ENCODE measurements at regions not wholly inside any gene's neighbourhood (a gene's known extent, or its start where the extent isn't known, plus 50 kb on each side); places are given as distances from the start of the nearest gene placed in this dataset.

- no peak for TF ChIP-seq CTCF (IDR thresholded peaks at IDR 0.05)
- H3K27me3 ChIP-seq: peaks cover 4% of the 10 kb centered on the region
- ATAC-seq (no peak), DNase-seq (no peak)
- intact Hi-C loops (cut with DNase I): no loop called here
- no peaks in the 10 kb centered on the region for H3K36me3 ChIP-seq
- no peak overlapping the region for H3K4me3 ChIP-seq
- no peak overlapping the region for H3K27ac ChIP-seq
- H3K4me1 ChIP-seq: no peaks in the 10 kb centered on the region
- no peaks in the 10 kb centered on the region for H3K9me3 ChIP-seq
These were observed 192.2 kb upstream of the LRFN2 start for GRCh38 chr6:40779409-40779808.

- Histone ChIP-seq H3K9me3 (no peaks in the 10 kb centered on the region), H3K4me1 (no peaks in the 10 kb centered on the region), H3K27me3 (peaks cover 4% of the 10 kb centered on the region), H3K4me3 (no peak overlapping the region), H3K36me3 (no peaks in the 10 kb centered on the region), H3K27ac (no peak overlapping the region)
- no peak for ATAC-seq
- TF ChIP-seq CTCF (IDR thresholded peaks at IDR 0.05): no peak
- intact Hi-C loops (cut with DNase I): no loop called here
- no peak for DNase-seq
These were observed 191.8 kb upstream of the LRFN2 start for GRCh38 chr6:40778918-40779317.

DNA sequence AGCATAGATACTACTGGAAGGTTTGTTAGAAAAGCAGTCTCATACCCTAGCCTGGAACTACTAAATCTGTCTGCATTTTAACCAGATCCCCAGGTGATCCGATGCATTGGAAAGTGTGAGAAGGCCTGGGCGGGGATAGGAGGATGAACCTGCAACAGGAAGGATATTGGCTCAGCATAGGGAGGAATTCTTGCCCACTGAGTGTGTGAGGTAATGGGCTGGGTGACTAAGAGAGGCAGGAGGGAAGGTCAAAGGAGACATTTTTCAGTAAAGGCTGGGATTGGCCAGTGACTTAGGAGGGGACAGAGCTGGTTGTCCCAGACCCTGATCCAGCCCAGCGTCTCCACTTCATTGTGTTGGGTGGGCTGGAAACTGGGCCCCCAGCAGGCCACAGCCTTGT, 191.0 kb upstream of the LRFN2 start:
- no peak overlapping the region for H3K4me3 ChIP-seq
- no peaks in the 10 kb centered on the region for H3K36me3 ChIP-seq
- intact Hi-C loops (cut with DNase I): no loop called here
- no peaks in the 10 kb centered on the region for H3K4me1 ChIP-seq
- H3K27ac ChIP-seq: no peak overlapping the region
- H3K9me3 ChIP-seq: no peaks in the 10 kb centered on the region
- H3K27me3 ChIP-seq: peaks cover 4% of the 10 kb centered on the region
- TF ChIP-seq CTCF (IDR thresholded peaks at IDR 0.05): no peak
- DNase-seq (no peak), ATAC-seq (no peak)

DNA sequence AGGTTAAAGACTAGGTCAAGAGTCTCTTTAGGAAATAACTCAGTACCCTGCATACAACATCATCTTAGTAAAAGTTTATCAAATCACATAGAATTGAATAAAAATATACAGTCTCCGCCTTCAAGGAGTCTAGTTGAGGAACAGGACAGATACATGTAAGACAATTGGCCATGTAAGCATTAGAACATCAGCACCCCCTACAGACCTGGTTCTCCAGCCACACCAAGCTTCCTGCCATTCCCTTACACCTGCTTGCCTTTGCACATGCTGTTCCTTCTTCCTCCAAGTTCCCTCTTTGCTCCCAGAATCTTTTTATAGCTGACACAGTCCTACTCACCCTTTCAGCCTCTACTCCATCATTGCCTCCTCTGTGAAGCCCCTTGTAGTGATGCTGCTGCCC, 187.8 kb upstream of the LRFN2 start:
- DNase-seq (no peak), ATAC-seq (no peak)
- TF ChIP-seq CTCF (IDR thresholded peaks at IDR 0.05): no peak
- Histone ChIP-seq H3K4me1 (no peaks in the 10 kb centered on the region), H3K27me3 (peaks cover 4% of the 10 kb centered on the region), H3K36me3 (no peaks in the 10 kb centered on the region), H3K27ac (no peak overlapping the region), H3K4me3 (no peak overlapping the region), H3K9me3 (no peaks in the 10 kb centered on the region)
- intact Hi-C loops (cut with DNase I): no loop called here

GRCh38 chr6:40770794-40771193, 183.6 kb upstream of the LRFN2 start:
- Histone ChIP-seq H3K27me3 (no peaks in the 10 kb centered on the region), H3K27ac (no peak overlapping the region), H3K36me3 (no peaks in the 10 kb centered on the region), H3K9me3 (no peaks in the 10 kb centered on the region), H3K4me3 (no peak overlapping the region), H3K4me1 (no peaks in the 10 kb centered on the region)
- TF ChIP-seq CTCF (IDR thresholded peaks at IDR 0.05): no peak
- ATAC-seq: no peak
- intact Hi-C loops (cut with DNase I): no loop called here
- DNase-seq: no peak

DNA sequence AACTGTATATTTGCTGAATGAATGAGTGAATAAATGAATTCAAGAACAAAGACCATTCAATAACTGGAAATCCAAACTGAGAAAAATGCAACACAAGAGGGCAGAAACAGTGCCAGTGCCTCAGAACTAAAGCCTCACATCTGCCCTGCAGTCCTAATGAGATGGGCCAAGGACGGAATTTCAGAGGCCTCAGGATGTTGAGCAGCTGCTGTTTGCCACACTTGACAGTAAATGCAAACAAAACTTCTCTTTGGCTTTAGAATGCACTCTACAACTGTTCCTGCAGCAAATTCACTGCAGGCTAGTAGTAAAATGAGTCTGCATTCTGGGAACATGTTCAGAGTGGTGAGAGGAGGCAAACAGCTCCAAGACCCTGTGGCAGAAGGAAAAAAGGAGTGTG, 177.6 kb upstream of the LRFN2 start:
- no peak overlapping the region for H3K27ac ChIP-seq
- no peaks in the 10 kb centered on the region for H3K4me1 ChIP-seq
- H3K36me3 ChIP-seq: no peaks in the 10 kb centered on the region
- DNase-seq (no peak), ATAC-seq (no peak)
- H3K4me3 ChIP-seq: no peak overlapping the region
- TF ChIP-seq CTCF (IDR thresholded peaks at IDR 0.05): no peak
- no peaks in the 10 kb centered on the region for H3K9me3 ChIP-seq
- H3K27me3 ChIP-seq: no peaks in the 10 kb centered on the region
- intact Hi-C loops (cut with DNase I): no loop called here

Measured in upper lobe of right lung (tissue), 1 donor.